HG03196 (cell line): ENCODE measurements at regions not wholly inside any gene's neighbourhood (a gene's known extent, or its start where the extent isn't known, plus 50 kb on each side); places are given as distances from the start of the nearest gene placed in this dataset.
"Not testable (repeated sequence)": the region's sequence is repeated elsewhere in the genome, so short reads cannot be mapped to it uniquely, and the experiment has no call there.

ENCODE experiments used
- ATAC-seq: cut with Tn5 transposase; IDR thresholded peaks from one replicate; pipeline ENCODE4 v1.9.1; 2021; ENCODE audit not compliant: unreplicated experiment

GRCh38 chr9:71514344-71514975 lies 253.9 kb downstream of the CEMIP2 start:
- ATAC-seq = no peak

- no peak for ATAC-seq
Observed at GRCh38 chr9:71509054-71509453, 259.3 kb downstream of the CEMIP2 start.

- ATAC-seq = not testable (repeated sequence)
Observed at GRCh38 chr9:71508141-71508540, 260.2 kb downstream of the CEMIP2 start.

- no peak for ATAC-seq
Observed at GRCh38 chr9:71506821-71507220, 261.5 kb downstream of the CEMIP2 start.

- no peak for ATAC-seq
Observed at GRCh38 chr9:71504636-71505035, 263.7 kb downstream of the CEMIP2 start.

- no peak for ATAC-seq
Observed at GRCh38 chr9:71498691-71499090, 269.6 kb downstream of the CEMIP2 start.

GRCh38 chr9:71490810-71491209 lies 277.5 kb downstream of the CEMIP2 start:
- ATAC-seq = no peak

GRCh38 chr9:71487061-71487460 lies 281.3 kb downstream of the CEMIP2 start:
- no peak for ATAC-seq

GRCh38 chr9:71485326-71485725 lies 283.0 kb downstream of the CEMIP2 start:
- no peak for ATAC-seq

GRCh38 chr9:71483436-71483835 lies 284.9 kb downstream of the CEMIP2 start:
- no peak for ATAC-seq

- no peak for ATAC-seq
Observed at GRCh38 chr9:71479621-71480020, 288.7 kb downstream of the CEMIP2 start.

GRCh38 chr9:71472400-71472799 lies 295.9 kb downstream of the CEMIP2 start:
- no peak for ATAC-seq

- ATAC-seq = no peak
Observed at GRCh38 chr9:71465392-71465791, 302.9 kb downstream of the CEMIP2 start.

GRCh38 chr9:71459082-71459481 lies 309.2 kb downstream of the CEMIP2 start:
- ATAC-seq = no peak

- ATAC-seq = peak; percentile 69
Observed at GRCh38 chr9:71446473-71447411, 321.6 kb downstream of the CEMIP2 start.

- no peak for ATAC-seq
Observed at GRCh38 chr9:71446106-71446472, 322.2 kb downstream of the CEMIP2 start.

GRCh38 chr9:71442937-71443336 lies 321.5 kb upstream of the TRPM3 start:
- no peak for ATAC-seq

GRCh38 chr9:71441266-71441665 lies 319.8 kb upstream of the TRPM3 start:
- no peak for ATAC-seq

GRCh38 chr9:71431931-71432330 lies 310.5 kb upstream of the TRPM3 start:
- ATAC-seq = no peak

- ATAC-seq = not testable (repeated sequence)
Observed at GRCh38 chr9:71407341-71407740, 285.9 kb upstream of the TRPM3 start.

- no peak for ATAC-seq
Observed at GRCh38 chr9:71403106-71403505, 281.7 kb upstream of the TRPM3 start.

GRCh38 chr9:71393005-71393404 lies 271.6 kb upstream of the TRPM3 start:
- no peak for ATAC-seq
